ENCODE measurements at regions not wholly inside any gene's neighbourhood (a gene's known extent, or its start where the extent isn't known, plus 50 kb on each side); places are given as distances from the start of the nearest gene placed in this dataset.

GRCh38 chr6:47424436-47424836, 53.2 kb upstream of the CD2AP start:
- TF ChIP-seq POLR2AphosphoS5 (IDR thresholded peaks at IDR 0.05) (no peak), CTCF (IDR thresholded peaks at IDR 0.05) (no peak)
